HG03064 (cell line): ENCODE measurements at regions not wholly inside any gene's neighbourhood (a gene's known extent, or its start where the extent isn't known, plus 50 kb on each side); places are given as distances from the start of the nearest gene placed in this dataset.

Experiments used
- ATAC-seq: cut with Tn5 transposase; IDR thresholded peaks from one replicate; pipeline ENCODE4 v1.9.1; 2021; ENCODE audit warnings: low read depth; ENCODE audit not compliant: unreplicated experiment

DNA sequence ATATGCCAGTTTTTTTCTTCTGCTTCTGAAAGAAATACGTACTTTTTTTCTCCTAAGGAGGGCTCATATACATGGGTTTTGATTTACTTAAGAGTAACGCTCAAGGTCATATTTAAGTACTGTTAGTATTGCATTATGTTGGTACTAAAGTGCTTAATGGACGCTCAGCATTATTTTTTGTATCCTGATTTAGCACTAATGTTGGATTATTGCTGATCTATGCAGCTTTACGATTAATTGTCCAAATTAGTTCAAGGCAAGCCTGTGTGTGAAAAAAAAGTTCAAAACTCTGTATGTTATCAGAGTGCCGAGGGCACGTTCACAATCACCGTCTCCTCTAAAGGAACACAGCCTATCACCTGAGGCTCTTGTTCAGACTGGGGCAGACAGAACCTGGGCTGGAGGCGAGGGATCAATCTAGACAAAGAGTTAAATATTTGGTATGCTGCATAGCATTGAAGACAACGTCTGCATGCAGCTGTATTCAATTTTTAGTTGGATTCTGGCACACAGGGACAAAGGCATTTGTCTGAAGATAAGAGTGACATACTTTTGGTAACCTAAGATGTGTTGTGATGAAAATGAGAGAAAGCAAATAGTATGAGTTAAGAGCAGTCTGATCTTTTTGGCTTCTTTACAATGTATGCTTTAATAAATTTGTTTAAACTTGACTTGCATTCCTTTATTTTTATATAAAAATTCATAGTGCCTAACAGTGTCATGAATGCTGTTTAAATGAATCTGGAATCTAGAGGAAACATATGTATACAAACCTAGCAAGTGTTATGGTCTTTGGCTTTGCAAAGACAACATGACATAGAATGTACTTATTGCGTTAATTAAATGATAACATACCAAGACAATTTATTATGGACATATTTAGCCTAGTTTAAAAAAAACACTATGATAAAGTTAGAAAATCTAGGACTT is 341.2 kb downstream of the SAMD5 start:
- ATAC-seq: no peak

DNA sequence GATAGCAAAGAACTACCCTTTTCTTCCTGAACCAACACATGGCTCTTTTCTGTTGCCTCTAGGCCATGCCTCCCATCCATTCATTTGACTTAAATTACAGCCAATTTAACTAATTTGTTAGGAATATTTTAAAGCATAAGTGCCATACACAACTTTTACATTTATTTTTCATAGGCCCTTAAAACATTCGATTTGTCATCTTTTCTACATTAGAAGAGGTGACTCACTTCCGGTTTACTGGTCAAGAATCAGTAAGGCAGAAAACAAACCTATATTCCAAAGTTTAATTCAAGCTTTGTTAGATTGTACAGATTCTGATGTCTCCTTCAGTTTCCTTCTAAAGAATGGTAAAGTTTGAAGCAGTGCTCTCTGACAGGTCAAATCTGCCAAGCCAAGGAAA is 344.3 kb downstream of the SAMD5 start:
- ATAC-seq: no peak

- no peak for ATAC-seq
These were observed 345.1 kb downstream of the SAMD5 start for GRCh38 chr6:147853574-147853973.

- ATAC-seq: no peak
These were observed 347.5 kb downstream of the SAMD5 start for GRCh38 chr6:147855803-147856482.

- no peak for ATAC-seq
These were observed 348.2 kb downstream of the SAMD5 start for GRCh38 chr6:147856687-147857086.

DNA sequence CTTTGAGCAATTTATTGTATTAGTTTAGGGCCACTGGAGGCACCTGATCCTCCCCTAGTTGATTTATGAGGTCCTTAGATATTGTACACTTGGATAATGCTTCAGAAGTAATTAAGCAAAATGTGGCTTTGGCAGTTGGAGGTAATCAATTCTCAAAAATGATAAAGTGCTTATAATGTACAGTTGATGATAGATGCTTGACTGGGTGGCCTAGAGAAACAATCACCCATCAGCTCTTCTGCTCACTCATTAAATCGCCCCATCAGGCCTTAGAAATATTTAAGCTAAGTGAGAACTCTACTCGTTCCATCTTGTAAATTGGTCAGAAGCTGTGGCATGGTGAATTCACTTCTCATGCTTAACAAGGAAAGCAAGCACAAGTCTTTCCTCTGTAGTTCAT is 349.9 kb downstream of the SAMD5 start:
- no peak for ATAC-seq

GRCh38 chr6:147859071-147859470 is 350.6 kb downstream of the SAMD5 start:
- no peak for ATAC-seq

DNA sequence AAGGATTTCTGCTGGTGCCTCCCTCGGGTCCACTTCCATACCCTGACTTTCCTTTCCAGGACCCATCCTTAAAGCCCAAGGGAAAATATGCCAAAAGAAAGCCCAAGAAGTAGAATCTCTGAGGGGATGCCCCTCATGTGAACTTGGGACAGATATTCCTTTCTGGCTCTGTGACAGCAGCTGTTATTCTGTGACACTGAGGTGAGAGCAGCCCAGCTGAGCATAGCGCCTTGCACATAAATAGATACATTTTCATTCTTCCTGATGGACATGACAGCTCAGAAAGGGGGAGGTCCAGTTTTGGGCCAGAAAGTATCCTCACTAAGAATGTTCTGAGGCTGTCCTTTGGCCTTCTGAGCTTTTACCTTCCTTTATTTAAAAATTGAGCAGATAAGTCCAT is 353.2 kb downstream of the SAMD5 start:
- no peak for ATAC-seq

DNA sequence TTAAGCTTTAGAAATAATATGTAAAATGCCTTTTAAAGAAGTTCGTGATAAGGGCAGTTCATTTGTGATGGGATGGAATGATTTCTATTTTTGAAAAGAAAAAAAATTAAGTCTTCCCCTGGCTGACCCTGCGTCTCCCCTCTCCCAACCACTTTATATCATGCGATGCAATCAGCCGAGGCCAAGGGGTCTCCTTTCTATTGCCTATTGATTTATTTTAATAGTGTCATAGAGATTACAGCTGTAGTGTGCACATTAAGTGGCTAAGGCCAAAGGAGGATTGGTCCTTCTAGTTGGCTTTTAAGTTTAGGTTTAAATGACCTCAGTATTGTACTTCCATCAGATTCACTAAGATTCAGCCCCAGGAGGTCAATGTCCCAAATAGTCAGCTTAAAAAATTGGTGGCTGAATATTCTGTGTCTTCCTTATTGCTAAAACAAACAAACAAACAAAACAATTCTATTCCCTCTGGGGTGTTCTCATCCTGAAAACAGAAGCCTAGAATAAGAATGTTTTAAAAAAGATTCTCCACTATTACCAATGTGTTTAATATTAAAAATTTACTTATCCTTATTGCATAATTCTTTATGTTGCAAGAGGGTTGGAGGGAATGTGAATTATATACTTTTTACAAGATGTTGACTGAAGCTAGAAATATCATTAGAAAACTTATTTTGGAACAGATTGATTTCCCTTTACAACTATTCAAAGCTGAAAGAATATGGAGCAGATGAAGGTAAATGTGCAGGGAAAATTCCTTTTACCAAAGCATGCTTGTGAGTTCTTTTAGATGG is 359.1 kb downstream of the SAMD5 start:
- ATAC-seq: no peak

- no peak for ATAC-seq
These were observed 360.1 kb downstream of the SAMD5 start for GRCh38 chr6:147868427-147869190.

GRCh38 chr6:147869201-147869600 is 360.7 kb downstream of the SAMD5 start:
- ATAC-seq: no peak

- no peak for ATAC-seq
These were observed 361.4 kb downstream of the SAMD5 start for GRCh38 chr6:147869869-147870268.

GRCh38 chr6:147870506-147871110 is 362.1 kb downstream of the SAMD5 start:
- ATAC-seq: no peak

GRCh38 chr6:147872002-147872401 is 363.5 kb downstream of the SAMD5 start:
- no peak for ATAC-seq

- ATAC-seq: no peak
These were observed 365.3 kb downstream of the SAMD5 start for GRCh38 chr6:147873816-147874215.

GRCh38 chr6:147874322-147874721 is 365.8 kb downstream of the SAMD5 start:
- no peak for ATAC-seq

- no peak for ATAC-seq
These were observed 370.6 kb downstream of the SAMD5 start for GRCh38 chr6:147879031-147879580.

DNA sequence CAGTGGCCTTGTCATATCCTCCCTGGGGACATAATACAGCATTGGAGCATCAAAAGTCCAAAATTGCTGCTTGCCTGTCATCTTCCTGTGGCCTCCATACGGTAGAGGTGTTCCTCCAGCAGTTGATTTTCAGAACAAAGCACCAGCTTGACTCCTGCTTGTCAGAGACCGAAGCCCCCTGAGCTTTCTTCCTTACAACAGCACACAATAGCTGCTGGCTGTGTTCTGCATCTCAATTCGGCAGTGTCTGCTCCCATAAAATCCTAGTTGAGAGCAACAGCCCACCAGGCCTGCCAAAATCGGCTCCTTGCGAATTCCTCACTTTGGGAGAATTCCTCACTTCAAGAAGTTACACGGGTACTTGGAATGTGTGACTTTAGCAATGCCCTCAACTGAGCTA is 372.9 kb downstream of the SAMD5 start:
- no peak for ATAC-seq

- ATAC-seq: no peak
These were observed 379.9 kb downstream of the SAMD5 start for GRCh38 chr6:147888374-147888773.

DNA sequence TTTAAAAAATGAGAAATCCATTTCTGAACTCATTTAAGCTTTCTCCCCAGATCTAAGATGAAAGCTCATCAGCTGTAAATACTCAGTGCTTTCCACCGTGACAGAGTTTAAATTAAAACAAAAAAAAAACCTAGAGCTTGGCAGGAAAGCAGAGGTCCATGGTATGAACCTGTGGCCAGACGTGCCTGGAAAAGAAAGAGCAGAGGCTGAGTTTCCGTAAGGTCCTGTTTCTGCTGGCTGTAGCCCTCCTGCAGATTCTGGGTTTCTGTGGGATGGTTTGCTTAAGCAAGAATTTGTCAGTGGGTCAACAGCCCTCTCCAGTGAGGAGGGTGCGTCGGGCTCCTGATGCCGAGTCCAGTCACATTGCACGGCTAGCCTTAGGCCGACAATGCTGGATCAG is 383.2 kb downstream of the SAMD5 start:
- ATAC-seq: no peak
